ENCODE measurements at regions not wholly inside any gene's neighbourhood (a gene's known extent, or its start where the extent isn't known, plus 50 kb on each side); places are given as distances from the start of the nearest gene placed in this dataset.
"Not testable (repeated sequence)": the region's sequence is repeated elsewhere in the genome, so short reads cannot be mapped to it uniquely, and the experiment has no call there.

- no peak for TF ChIP-seq CTCF (IDR thresholded peaks at IDR 0.05; ENCODE audit: control insufficient read depth, extremely low read depth, insufficient read depth)
- no peak overlapping the region for H3K4me3 ChIP-seq (ENCODE audit: low read depth, low read length)
- DNase-seq (ENCODE audit: low read depth) = peak; percentile 86
Measured at GRCh38 chr14:49962621-49963020, 69.7 kb downstream of the ARF6 start.

- not testable (repeated sequence) for H3K4me3 ChIP-seq (ENCODE audit: low read depth, low read length); DNase-seq (ENCODE audit: low read depth)
Measured at GRCh38 chr14:49965068-49965651, 72.3 kb downstream of the ARF6 start.

GRCh38 chr14:49966304-49966809, 73.5 kb downstream of the ARF6 start:
- no peak for DNase-seq (ENCODE audit: low read depth)
- H3K4me3 ChIP-seq (ENCODE audit: low read depth, low read length) = no peak overlapping the region
- TF ChIP-seq CTCF (IDR thresholded peaks at IDR 0.05; ENCODE audit: control insufficient read depth, extremely low read depth, insufficient read depth) = no peak

GRCh38 chr14:49966971-49967630, 74.2 kb downstream of the ARF6 start:
- no peak for TF ChIP-seq CTCF (IDR thresholded peaks at IDR 0.05; ENCODE audit: control insufficient read depth, extremely low read depth, insufficient read depth)
- H3K4me3 ChIP-seq (ENCODE audit: low read depth, low read length) = no peak overlapping the region

GRCh38 chr14:49969961-49970360, 77.1 kb downstream of the ARF6 start:
- no peak overlapping the region for H3K4me3 ChIP-seq (ENCODE audit: low read depth, low read length)
- no peak for TF ChIP-seq CTCF (IDR thresholded peaks at IDR 0.05; ENCODE audit: control insufficient read depth, extremely low read depth, insufficient read depth)
- DNase-seq (ENCODE audit: low read depth) = no peak

More at GRCh38 chr14:49966971-49967630, 74.2 kb downstream of the ARF6 start:
- DNase-seq (ENCODE audit: low read depth) = no peak

GRCh38 chr14:49970474-49971147, 77.7 kb downstream of the ARF6 start:
- no peak for DNase-seq (ENCODE audit: low read depth)
- TF ChIP-seq CTCF (IDR thresholded peaks at IDR 0.05; ENCODE audit: control insufficient read depth, extremely low read depth, insufficient read depth) = no peak
- H3K4me3 ChIP-seq (ENCODE audit: low read depth, low read length) = no peak overlapping the region

All from LNCaP clone FGC (cell line).